RWPE2 (cell line): ENCODE measurements at regions not wholly inside any gene's neighbourhood (a gene's known extent, or its start where the extent isn't known, plus 50 kb on each side); places are given as distances from the start of the nearest gene placed in this dataset.

ENCODE experiments used
- ATAC-seq: fragments of 200-7000 bp; cut with Tn5 transposase; 3 replicates; pipeline ENCODE4 v1.9.1; 2021; ENCODE audit warnings: low read depth
- DNase-seq: peaks from one replicate; pipeline ENCODE4 v3.0.0-alpha.2; 2020; ENCODE audit warnings: low spot score
- H3K27ac ChIP-seq: fragments of 450-650 bp; 2 replicates; pipeline ENCODE4 v1.5.1; 2017; ENCODE audit warnings: mild to moderate bottlenecking; ENCODE audit not compliant: poor library complexity, severe bottlenecking
- H3K27me3 ChIP-seq: fragments of 250-450 bp; sonication (Bioruptor Pico); 2 replicates; pipeline ENCODE4 v1.5.1; 2021; ENCODE audit warnings: mild to moderate bottlenecking, moderate library complexity; ENCODE audit not compliant: insufficient read depth, poor library complexity, severe bottlenecking
- H3K36me3 ChIP-seq: fragments of 250-450 bp; sonication (Bioruptor Pico); 2 replicates; pipeline ENCODE4 v1.5.1; 2020; ENCODE audit warnings: low read depth, mild to moderate bottlenecking, moderate library complexity
- H3K4me1 ChIP-seq: fragments of 250-450 bp; sonication (Bioruptor Pico); 2 replicates; pipeline ENCODE4 v1.5.1; 2021; ENCODE audit warnings: mild to moderate bottlenecking, moderate library complexity; ENCODE audit not compliant: insufficient read depth, poor library complexity, severe bottlenecking
- H3K4me3 ChIP-seq: fragments of 250-450 bp; sonication (Bioruptor Pico); 2 replicates; pipeline ENCODE4 v1.5.1; 2021; ENCODE audit warnings: mild to moderate bottlenecking, moderate library complexity; ENCODE audit not compliant: severe bottlenecking
- H3K9me3 ChIP-seq: fragments of 250-450 bp; sonication (Bioruptor Pico); 2 replicates; pipeline ENCODE4 v1.5.1; 2021; ENCODE audit warnings: mild to moderate bottlenecking, moderate library complexity; ENCODE audit not compliant: severe bottlenecking
- TF ChIP-seq, protein P1 (sequence below): fragments of 450-650 bp; IDR thresholded peaks from one replicate; pipeline ENCODE4 v1.5.1; 2017; ENCODE audit warnings: mild to moderate bottlenecking, moderate library complexity; ENCODE audit not compliant: poor library complexity, severe bottlenecking

- ATAC-seq (no peak), DNase-seq (no peak)
- no peaks in the 10 kb centered on the region for H3K4me1 ChIP-seq
- no peaks in the 10 kb centered on the region for H3K9me3 ChIP-seq
- no peak overlapping the region for H3K27ac ChIP-seq
- no peak overlapping the region for H3K4me3 ChIP-seq
- TF ChIP-seq, protein P1, sequence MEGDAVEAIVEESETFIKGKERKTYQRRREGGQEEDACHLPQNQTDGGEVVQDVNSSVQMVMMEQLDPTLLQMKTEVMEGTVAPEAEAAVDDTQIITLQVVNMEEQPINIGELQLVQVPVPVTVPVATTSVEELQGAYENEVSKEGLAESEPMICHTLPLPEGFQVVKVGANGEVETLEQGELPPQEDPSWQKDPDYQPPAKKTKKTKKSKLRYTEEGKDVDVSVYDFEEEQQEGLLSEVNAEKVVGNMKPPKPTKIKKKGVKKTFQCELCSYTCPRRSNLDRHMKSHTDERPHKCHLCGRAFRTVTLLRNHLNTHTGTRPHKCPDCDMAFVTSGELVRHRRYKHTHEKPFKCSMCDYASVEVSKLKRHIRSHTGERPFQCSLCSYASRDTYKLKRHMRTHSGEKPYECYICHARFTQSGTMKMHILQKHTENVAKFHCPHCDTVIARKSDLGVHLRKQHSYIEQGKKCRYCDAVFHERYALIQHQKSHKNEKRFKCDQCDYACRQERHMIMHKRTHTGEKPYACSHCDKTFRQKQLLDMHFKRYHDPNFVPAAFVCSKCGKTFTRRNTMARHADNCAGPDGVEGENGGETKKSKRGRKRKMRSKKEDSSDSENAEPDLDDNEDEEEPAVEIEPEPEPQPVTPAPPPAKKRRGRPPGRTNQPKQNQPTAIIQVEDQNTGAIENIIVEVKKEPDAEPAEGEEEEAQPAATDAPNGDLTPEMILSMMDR, result no peak
- no peaks in the 10 kb centered on the region for H3K27me3 ChIP-seq
- H3K36me3 ChIP-seq, result no peaks in the 10 kb centered on the region
These were observed 50.2 kb upstream of the ELK3 start for GRCh38 chr12:96143827-96144565.
